ENCODE measurements at regions not wholly inside any gene's neighbourhood (a gene's known extent, or its start where the extent isn't known, plus 50 kb on each side); places are given as distances from the start of the nearest gene placed in this dataset.

DNA sequence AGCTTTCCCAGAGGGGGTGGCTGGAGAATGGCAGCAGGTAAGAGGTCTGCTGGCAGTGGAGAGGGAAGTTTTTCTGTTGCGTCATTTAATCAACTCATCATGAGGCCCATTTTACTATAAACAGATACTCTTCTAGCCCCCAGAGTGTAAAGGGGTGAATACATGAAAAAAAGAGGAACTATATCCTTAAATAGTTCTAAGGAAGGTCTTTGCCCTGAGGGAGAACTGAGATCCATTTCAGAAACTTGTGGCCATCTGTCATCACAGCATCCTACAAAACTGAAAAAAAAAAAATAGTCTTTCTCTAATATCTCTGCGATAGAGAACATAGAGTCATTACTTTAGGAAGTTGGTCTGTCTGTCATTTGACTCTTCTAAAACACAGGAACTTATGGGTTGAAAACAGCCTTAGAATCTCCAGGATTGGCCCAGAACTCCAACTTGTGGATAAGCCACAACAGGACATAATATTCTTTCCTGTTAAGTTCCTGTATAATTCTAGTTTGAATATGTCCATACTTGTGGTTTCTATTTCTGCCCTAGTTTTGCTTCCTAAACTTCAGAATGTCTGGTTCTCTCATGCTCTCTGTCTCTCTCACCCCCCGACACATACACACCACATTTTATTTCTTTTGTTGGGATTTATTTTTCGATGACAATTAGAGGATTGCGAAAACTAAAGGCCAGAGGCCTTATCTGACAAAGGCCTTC lies 238.5 kb upstream of the PIK3R1 start:
- no peak for ATAC-seq
- TF ChIP-seq, protein P1, sequence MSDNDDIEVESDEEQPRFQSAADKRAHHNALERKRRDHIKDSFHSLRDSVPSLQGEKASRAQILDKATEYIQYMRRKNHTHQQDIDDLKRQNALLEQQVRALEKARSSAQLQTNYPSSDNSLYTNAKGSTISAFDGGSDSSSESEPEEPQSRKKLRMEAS (CRISPR knock-in tag; IDR thresholded peaks at IDR 0.05) = no peak
- TF ChIP-seq, protein P2, sequence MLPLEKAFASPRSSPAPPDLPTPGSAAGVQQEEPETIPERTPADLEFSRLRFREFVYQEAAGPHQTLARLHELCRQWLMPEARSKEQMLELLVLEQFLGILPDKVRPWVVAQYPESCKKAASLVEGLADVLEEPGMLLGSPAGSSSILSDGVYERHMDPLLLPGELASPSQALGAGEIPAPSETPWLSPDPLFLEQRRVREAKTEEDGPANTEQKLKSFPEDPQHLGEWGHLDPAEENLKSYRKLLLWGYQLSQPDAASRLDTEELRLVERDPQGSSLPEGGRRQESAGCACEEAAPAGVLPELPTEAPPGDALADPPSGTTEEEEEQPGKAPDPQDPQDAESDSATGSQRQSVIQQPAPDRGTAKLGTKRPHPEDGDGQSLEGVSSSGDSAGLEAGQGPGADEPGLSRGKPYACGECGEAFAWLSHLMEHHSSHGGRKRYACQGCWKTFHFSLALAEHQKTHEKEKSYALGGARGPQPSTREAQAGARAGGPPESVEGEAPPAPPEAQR (CRISPR knock-in tag; IDR thresholded peaks at IDR 0.05) = no peak
- TF ChIP-seq SOX15 (CRISPR knock-in tag; IDR thresholded peaks at IDR 0.05) (no peak), JUN (CRISPR knock-in tag; IDR thresholded peaks at IDR 0.05) (no peak), SP1 (CRISPR knock-in tag; conservative IDR thresholded peaks at IDR 0.05) (no peak), PRDM15 (CRISPR knock-in tag; IDR thresholded peaks at IDR 0.05) (no peak), E2F5 (CRISPR knock-in tag; IDR thresholded peaks at IDR 0.05) (no peak), RELA (CRISPR knock-in tag; IDR thresholded peaks at IDR 0.05; ENCODE audit: borderline replicate concordance) (no peak)
- H3K4me3 Mint-ChIP-seq = no peak overlapping the region
- DNase-seq (ENCODE audit: low spot score) = no peak
- H3K4me1 Mint-ChIP-seq = peaks cover 6% of the 10 kb centered on the region; the same call in 1 of the 2 replicates
- POLR2A ChIA-PET = no interaction called here
- H3K27ac Mint-ChIP-seq = no peak overlapping the region
- no peaks in the 10 kb centered on the region for H3K27me3 Mint-ChIP-seq (ENCODE audit: low read depth)
- CTCF ChIA-PET = interaction anchor here (1.2 kb wide), 1 partner anchor 275 kb away, joined by 3 read pairs; no protein-coding TSS in a partner anchor
- no peaks in the 10 kb centered on the region for H3K36me3 Mint-ChIP-seq
- H3K9me3 Mint-ChIP-seq = no peaks in the 10 kb centered on the region

- H3K4me3 Mint-ChIP-seq = no peak overlapping the region
- POLR2A ChIA-PET = no interaction called here
- H3K27me3 Mint-ChIP-seq (ENCODE audit: low read depth) = no peaks in the 10 kb centered on the region
- TF ChIP-seq, protein P3, sequence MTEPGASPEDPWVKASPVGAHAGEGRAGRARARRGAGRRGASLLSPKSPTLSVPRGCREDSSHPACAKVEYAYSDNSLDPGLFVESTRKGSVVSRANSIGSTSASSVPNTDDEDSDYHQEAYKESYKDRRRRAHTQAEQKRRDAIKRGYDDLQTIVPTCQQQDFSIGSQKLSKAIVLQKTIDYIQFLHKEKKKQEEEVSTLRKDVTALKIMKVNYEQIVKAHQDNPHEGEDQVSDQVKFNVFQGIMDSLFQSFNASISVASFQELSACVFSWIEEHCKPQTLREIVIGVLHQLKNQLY (CRISPR knock-in tag; IDR thresholded peaks at IDR 0.05) = no peak
- TF ChIP-seq NFYB (CRISPR knock-in tag; conservative IDR thresholded peaks at IDR 0.05; ENCODE audit: low read depth) (no peak), ZNF121 (CRISPR knock-in tag; IDR thresholded peaks at IDR 0.05) (no peak), EMX1 (CRISPR knock-in tag; IDR thresholded peaks at IDR 0.05) (no peak), ZBTB21 (CRISPR knock-in tag; IDR thresholded peaks at IDR 0.05; ENCODE audit: borderline replicate concordance) (no peak), JAZF1 (CRISPR knock-in tag; IDR thresholded peaks at IDR 0.05) (no peak), SMAD3 (CRISPR knock-in tag; IDR thresholded peaks at IDR 0.05; ENCODE audit: borderline replicate concordance) (no peak), SP1 (CRISPR knock-in tag; conservative IDR thresholded peaks at IDR 0.05) (no peak), CBFB (CRISPR knock-in tag; IDR thresholded peaks at IDR 0.05; ENCODE audit: low read depth) (no peak), GRHL2 (CRISPR knock-in tag; IDR thresholded peaks at IDR 0.05; ENCODE audit: insufficient replicate concordance, severe bottlenecking) (no peak)
- TF ChIP-seq, protein P4, sequence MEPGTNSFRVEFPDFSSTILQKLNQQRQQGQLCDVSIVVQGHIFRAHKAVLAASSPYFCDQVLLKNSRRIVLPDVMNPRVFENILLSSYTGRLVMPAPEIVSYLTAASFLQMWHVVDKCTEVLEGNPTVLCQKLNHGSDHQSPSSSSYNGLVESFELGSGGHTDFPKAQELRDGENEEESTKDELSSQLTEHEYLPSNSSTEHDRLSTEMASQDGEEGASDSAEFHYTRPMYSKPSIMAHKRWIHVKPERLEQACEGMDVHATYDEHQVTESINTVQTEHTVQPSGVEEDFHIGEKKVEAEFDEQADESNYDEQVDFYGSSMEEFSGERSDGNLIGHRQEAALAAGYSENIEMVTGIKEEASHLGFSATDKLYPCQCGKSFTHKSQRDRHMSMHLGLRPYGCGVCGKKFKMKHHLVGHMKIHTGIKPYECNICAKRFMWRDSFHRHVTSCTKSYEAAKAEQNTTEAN (CRISPR knock-in tag; IDR thresholded peaks at IDR 0.05) = no peak
- TF ChIP-seq, protein P5, sequence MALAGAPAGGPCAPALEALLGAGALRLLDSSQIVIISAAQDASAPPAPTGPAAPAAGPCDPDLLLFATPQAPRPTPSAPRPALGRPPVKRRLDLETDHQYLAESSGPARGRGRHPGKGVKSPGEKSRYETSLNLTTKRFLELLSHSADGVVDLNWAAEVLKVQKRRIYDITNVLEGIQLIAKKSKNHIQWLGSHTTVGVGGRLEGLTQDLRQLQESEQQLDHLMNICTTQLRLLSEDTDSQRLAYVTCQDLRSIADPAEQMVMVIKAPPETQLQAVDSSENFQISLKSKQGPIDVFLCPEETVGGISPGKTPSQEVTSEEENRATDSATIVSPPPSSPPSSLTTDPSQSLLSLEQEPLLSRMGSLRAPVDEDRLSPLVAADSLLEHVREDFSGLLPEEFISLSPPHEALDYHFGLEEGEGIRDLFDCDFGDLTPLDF (CRISPR knock-in tag; IDR thresholded peaks at IDR 0.05) = no peak
- TF ChIP-seq, protein P6, sequence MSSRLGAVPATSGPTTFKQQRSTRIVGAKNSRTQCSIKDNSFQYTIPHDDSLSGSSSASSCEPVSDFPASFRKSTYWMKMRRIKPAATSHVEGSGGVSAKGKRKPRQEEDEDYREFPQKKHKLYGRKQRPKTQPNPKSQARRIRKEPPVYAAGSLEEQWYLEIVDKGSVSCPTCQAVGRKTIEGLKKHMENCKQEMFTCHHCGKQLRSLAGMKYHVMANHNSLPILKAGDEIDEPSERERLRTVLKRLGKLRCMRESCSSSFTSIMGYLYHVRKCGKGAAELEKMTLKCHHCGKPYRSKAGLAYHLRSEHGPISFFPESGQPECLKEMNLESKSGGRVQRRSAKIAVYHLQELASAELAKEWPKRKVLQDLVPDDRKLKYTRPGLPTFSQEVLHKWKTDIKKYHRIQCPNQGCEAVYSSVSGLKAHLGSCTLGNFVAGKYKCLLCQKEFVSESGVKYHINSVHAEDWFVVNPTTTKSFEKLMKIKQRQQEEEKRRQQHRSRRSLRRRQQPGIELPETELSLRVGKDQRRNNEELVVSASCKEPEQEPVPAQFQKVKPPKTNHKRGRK (CRISPR knock-in tag; IDR thresholded peaks at IDR 0.05; ENCODE audit: borderline replicate concordance) = no peak
Observed at GRCh38 chr5:67976181-67976580, 239.4 kb upstream of the PIK3R1 start.

More at GRCh38 chr5:67976181-67976580, 239.4 kb upstream of the PIK3R1 start:
- Mint-ChIP-seq H3K36me3 (no peaks in the 10 kb centered on the region), H3K9me3 (no peaks in the 10 kb centered on the region), H3K27ac (no peak overlapping the region), H3K4me1 (peaks cover 6% of the 10 kb centered on the region; the same call in 1 of the 2 replicates)
- CTCF ChIA-PET = interaction anchor here (1.2 kb wide), 1 partner anchor 276 kb away, joined by 3 read pairs; no protein-coding TSS in a partner anchor
- ATAC-seq (no peak), DNase-seq (ENCODE audit: low spot score) (no peak)

All from WTC11 (cell line).